ENCODE measurements at regions not wholly inside any gene's neighbourhood (a gene's known extent, or its start where the extent isn't known, plus 50 kb on each side); places are given as distances from the start of the nearest gene placed in this dataset.

DNA sequence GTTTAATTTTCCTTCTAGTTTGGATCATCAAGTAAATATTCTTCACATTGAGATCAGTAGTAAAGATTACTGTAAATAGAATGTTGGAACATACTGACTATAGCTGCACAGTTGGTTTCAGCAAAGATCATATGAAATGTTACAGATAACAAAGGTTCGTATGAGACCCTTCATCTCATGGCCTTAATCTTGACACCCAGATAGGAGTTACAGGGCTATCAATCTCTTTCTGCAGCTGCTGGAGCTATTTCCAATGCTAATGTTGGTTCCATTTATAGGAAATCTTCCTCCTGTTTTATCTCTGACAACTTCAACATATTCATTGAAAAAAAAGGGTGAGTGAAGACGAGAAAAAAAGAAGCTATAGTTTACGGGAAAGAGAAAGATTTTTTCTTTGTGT is 495.6 kb downstream of the JRKL start:
- 12% methylated on average over 3 of the region's 3 CpGs for WGBS (ENCODE audit: insufficient coverage, insufficient replicate concordance, low lambda C conversion rate, missing lambda C conversion rate)
- CTCF ChIA-PET = no interaction called here
- H3K36me3 ChIP-seq (ENCODE audit: control insufficient read depth in 2 of 2, insufficient read depth in 2 of 2, low read length in 1 of 2) = no peaks in the 10 kb centered on the region
- H2AFZ ChIP-seq (ENCODE audit: control insufficient read depth, low read depth, low read length) = no peak overlapping the region
- no peak overlapping the region for H3K4me2 ChIP-seq (ENCODE audit: control insufficient read depth, insufficient read depth)
- H3K27ac ChIP-seq (ENCODE audit: control insufficient read depth, insufficient read depth) = no peak overlapping the region
- no peak overlapping the region for H3K4me3 ChIP-seq
- no peak for TF ChIP-seq PAX8 (IDR thresholded peaks at IDR 0.05)
- no peak for TF ChIP-seq MXI1 (IDR thresholded peaks at IDR 0.05; ENCODE audit: low read depth, low read length)
- RAD21 ChIA-PET (ENCODE audit: unreplicated experiment) = no interaction called here
- DNase-seq (ENCODE audit: low read depth, low spot score) (no peak), FAIRE-seq (no peak), ATAC-seq (no peak)
- no TSS peak for BruUV-seq (replicated peaks)
- no peaks in the 10 kb centered on the region for H3K9me3 ChIP-seq (replicated peaks; ENCODE audit: control insufficient read depth, insufficient read depth, low read length)
- no peaks in the 10 kb centered on the region for H3K27me3 ChIP-seq (replicated peaks in 1 of 2; ENCODE audit: control insufficient read depth in 2 of 2, insufficient read depth in 2 of 2, low read length in 1 of 2)
- no peaks in the 10 kb centered on the region for H3K79me2 ChIP-seq (ENCODE audit: control insufficient read depth, insufficient read depth, low read length)
- intact Hi-C loops (cut with micrococcal nuclease; ENCODE audit: unreplicated experiment) = no loop called here
- SMC1A ChIA-PET (ENCODE audit: uncharacterized antibody, unreplicated experiment) = no interaction called here
- POLR2A ChIA-PET = no interaction called here
- H4K20me1 ChIP-seq (ENCODE audit: control insufficient read depth, insufficient read depth) = no peaks in the 10 kb centered on the region
- in situ Hi-C loops (cut with MboI) = no loop called here
- no peak overlapping the region for H3K9ac ChIP-seq (ENCODE audit: control insufficient read depth, insufficient read depth, low read length)
- no peaks in the 10 kb centered on the region for H3K4me1 ChIP-seq (ENCODE audit: control insufficient read depth, insufficient read depth, low read length)

DNA sequence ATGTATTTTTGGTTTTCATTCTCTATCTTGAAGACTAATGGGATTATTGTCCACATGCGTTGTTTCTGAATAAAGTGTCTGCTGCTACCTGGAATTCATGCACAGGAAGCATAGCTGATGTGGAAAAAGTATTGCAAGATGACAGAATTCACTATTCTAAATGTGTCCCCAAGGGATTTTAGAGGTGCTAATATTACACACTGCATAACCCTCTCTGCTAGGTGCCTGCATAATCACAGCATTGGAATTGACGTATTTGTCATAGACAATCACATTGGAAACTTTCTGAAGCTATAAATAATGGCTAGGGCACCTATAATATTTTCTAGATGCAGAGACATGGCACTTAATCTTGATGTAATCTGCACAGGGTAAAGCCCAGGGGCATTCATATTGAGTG is 496.1 kb downstream of the JRKL start:
- no peaks in the 10 kb centered on the region for H3K4me1 ChIP-seq (ENCODE audit: control insufficient read depth, insufficient read depth, low read length)
- no peak overlapping the region for H3K9ac ChIP-seq (ENCODE audit: control insufficient read depth, insufficient read depth, low read length)
- in situ Hi-C loops (cut with MboI) = no loop called here
- DNase-seq (ENCODE audit: low read depth, low spot score) (no peak), FAIRE-seq (no peak), ATAC-seq (no peak)
- no peak overlapping the region for H3K27ac ChIP-seq (ENCODE audit: control insufficient read depth, insufficient read depth)
- WGBS (ENCODE audit: insufficient coverage, insufficient replicate concordance, low lambda C conversion rate, missing lambda C conversion rate) = 4% methylated on average over 2 of the region's 2 CpGs
- no peaks in the 10 kb centered on the region for H3K27me3 ChIP-seq (replicated peaks in 1 of 2; ENCODE audit: control insufficient read depth in 2 of 2, insufficient read depth in 2 of 2, low read length in 1 of 2)
- intact Hi-C loops (cut with micrococcal nuclease; ENCODE audit: unreplicated experiment) = no loop called here
- H2AFZ ChIP-seq (ENCODE audit: control insufficient read depth, low read depth, low read length) = no peak overlapping the region
- BruUV-seq (replicated peaks) = no TSS peak
- ChIA-PET SMC1A (ENCODE audit: uncharacterized antibody, unreplicated experiment) (no interaction called here), POLR2A (no interaction called here), CTCF (no interaction called here), RAD21 (ENCODE audit: unreplicated experiment) (no interaction called here)
- no peaks in the 10 kb centered on the region for H4K20me1 ChIP-seq (ENCODE audit: control insufficient read depth, insufficient read depth)
- H3K79me2 ChIP-seq (ENCODE audit: control insufficient read depth, insufficient read depth, low read length) = no peaks in the 10 kb centered on the region
- H3K4me2 ChIP-seq (ENCODE audit: control insufficient read depth, insufficient read depth) = no peak overlapping the region
- no peak overlapping the region for H3K4me3 ChIP-seq
- H3K9me3 ChIP-seq (replicated peaks; ENCODE audit: control insufficient read depth, insufficient read depth, low read length) = no peaks in the 10 kb centered on the region
- no peaks in the 10 kb centered on the region for H3K36me3 ChIP-seq (ENCODE audit: control insufficient read depth in 2 of 2, insufficient read depth in 2 of 2, low read length in 1 of 2)
- TF ChIP-seq, protein P1, sequence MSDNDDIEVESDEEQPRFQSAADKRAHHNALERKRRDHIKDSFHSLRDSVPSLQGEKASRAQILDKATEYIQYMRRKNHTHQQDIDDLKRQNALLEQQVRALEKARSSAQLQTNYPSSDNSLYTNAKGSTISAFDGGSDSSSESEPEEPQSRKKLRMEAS (IDR thresholded peaks at IDR 0.05; ENCODE audit: low read depth, low read length) = no peak
- TF ChIP-seq, protein P2, sequence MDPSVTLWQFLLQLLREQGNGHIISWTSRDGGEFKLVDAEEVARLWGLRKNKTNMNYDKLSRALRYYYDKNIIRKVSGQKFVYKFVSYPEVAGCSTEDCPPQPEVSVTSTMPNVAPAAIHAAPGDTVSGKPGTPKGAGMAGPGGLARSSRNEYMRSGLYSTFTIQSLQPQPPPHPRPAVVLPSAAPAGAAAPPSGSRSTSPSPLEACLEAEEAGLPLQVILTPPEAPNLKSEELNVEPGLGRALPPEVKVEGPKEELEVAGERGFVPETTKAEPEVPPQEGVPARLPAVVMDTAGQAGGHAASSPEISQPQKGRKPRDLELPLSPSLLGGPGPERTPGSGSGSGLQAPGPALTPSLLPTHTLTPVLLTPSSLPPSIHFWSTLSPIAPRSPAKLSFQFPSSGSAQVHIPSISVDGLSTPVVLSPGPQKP (IDR thresholded peaks at IDR 0.05; ENCODE audit: low read depth, low read length) = no peak
- no peak for TF ChIP-seq ATF7 (IDR thresholded peaks at IDR 0.05; ENCODE audit: low read depth)
- TF ChIP-seq, protein P3, sequence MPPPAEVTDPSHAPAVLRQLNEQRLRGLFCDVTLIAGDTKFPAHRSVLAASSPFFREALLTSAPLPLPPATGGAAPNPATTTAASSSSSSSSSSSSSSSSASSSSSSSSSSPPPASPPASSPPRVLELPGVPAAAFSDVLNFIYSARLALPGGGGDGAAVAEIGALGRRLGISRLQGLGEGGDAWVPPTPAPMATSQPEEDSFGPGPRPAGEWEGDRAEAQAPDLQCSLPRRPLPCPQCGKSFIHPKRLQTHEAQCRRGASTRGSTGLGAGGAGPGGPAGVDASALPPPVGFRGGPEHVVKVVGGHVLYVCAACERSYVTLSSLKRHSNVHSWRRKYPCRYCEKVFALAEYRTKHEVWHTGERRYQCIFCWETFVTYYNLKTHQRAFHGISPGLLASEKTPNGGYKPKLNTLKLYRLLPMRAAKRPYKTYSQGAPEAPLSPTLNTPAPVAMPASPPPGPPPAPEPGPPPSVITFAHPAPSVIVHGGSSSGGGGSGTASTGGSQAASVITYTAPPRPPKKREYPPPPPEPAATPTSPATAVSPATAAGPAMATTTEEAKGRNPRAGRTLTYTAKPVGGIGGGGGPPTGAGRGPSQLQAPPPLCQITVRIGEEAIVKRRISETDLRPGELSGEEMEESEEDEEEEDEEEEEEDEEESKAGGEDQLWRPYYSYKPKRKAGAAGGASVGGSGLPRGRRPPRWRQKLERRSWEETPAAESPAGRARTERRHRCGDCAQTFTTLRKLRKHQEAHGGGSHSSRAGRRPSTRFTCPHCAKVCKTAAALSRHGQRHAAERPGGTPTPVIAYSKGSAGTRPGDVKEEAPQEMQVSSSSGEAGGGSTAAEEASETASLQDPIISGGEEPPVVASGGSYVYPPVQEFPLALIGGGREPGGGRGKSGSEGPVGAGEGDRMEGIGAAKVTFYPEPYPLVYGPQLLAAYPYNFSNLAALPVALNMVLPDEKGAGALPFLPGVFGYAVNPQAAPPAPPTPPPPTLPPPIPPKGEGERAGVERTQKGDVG (CRISPR knock-in tag; IDR thresholded peaks at IDR 0.05) = no peak
- no peak for TF ChIP-seq PAX8 (IDR thresholded peaks at IDR 0.05)
- TF ChIP-seq, protein P4, sequence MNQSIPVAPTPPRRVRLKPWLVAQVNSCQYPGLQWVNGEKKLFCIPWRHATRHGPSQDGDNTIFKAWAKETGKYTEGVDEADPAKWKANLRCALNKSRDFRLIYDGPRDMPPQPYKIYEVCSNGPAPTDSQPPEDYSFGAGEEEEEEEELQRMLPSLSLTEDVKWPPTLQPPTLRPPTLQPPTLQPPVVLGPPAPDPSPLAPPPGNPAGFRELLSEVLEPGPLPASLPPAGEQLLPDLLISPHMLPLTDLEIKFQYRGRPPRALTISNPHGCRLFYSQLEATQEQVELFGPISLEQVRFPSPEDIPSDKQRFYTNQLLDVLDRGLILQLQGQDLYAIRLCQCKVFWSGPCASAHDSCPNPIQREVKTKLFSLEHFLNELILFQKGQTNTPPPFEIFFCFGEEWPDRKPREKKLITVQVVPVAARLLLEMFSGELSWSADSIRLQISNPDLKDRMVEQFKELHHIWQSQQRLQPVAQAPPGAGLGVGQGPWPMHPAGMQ (IDR thresholded peaks at IDR 0.05; ENCODE audit: borderline replicate concordance) = no peak
- no peak for TF ChIP-seq SREBF1 (IDR thresholded peaks at IDR 0.05; ENCODE audit: low read length)
- no peak for TF ChIP-seq ZZZ3 (IDR thresholded peaks at IDR 0.05; ENCODE audit: control insufficient read depth, insufficient read length, low read depth)
- TF ChIP-seq SIX5 (IDR thresholded peaks at IDR 0.05; ENCODE audit: low read depth, low read length, severe bottlenecking) = no peak
- no peak for TF ChIP-seq TBL1XR1 (IDR thresholded peaks at IDR 0.05; ENCODE audit: low read depth, low read length)
- TF ChIP-seq EP300 (IDR thresholded peaks at IDR 0.05; ENCODE audit: borderline replicate concordance in 1 of 2, control insufficient read depth in 1 of 2, low read depth in 2 of 2, low read length in 2 of 2) = no peak

Data from GM12878 (cell line).